NCI-H1694 treated with DMSO at 0.1 percent for 48 hours (cell line): ENCODE measurements at regions not wholly inside any gene's neighbourhood (a gene's known extent, or its start where the extent isn't known, plus 50 kb on each side); places are given as distances from the start of the nearest gene placed in this dataset.

Source experiments
- DNase-seq: peaks from one replicate; lab custom pipeline; 2025; lab: John Stamatoyannopoulos, UW

- no peak for DNase-seq
These were observed 182.8 kb upstream of the DLGAP1 start for GRCh38 chr18:4637876-4638275.

GRCh38 chr18:4636967-4637366, 181.9 kb upstream of the DLGAP1 start:
- DNase-seq: no peak

- no peak for DNase-seq
These were observed 176.1 kb upstream of the DLGAP1 start for GRCh38 chr18:4631239-4631638.

GRCh38 chr18:4605212-4605611, 150.1 kb upstream of the DLGAP1 start:
- DNase-seq: no peak

GRCh38 chr18:4603955-4604354, 148.8 kb upstream of the DLGAP1 start:
- no peak for DNase-seq

- no peak for DNase-seq
These were observed 144.2 kb upstream of the DLGAP1 start for GRCh38 chr18:4599312-4599711.

- DNase-seq: no peak
These were observed 142.2 kb upstream of the DLGAP1 start for GRCh38 chr18:4597301-4597700.

- no peak for DNase-seq
These were observed 138.8 kb upstream of the DLGAP1 start for GRCh38 chr18:4593895-4594294.

- DNase-seq: no peak
These were observed 138.4 kb upstream of the DLGAP1 start for GRCh38 chr18:4593459-4593858.

GRCh38 chr18:4589056-4589800, 134.1 kb upstream of the DLGAP1 start:
- no peak for DNase-seq

GRCh38 chr18:4587204-4587603, 132.1 kb upstream of the DLGAP1 start:
- no peak for DNase-seq

GRCh38 chr18:4586731-4587130, 131.6 kb upstream of the DLGAP1 start:
- DNase-seq: no peak

- no peak for DNase-seq
These were observed 127.6 kb upstream of the DLGAP1 start for GRCh38 chr18:4582431-4583335.

GRCh38 chr18:4581966-4582365, 126.9 kb upstream of the DLGAP1 start:
- no peak for DNase-seq

GRCh38 chr18:4578449-4578848, 123.3 kb upstream of the DLGAP1 start:
- DNase-seq: no peak

- no peak for DNase-seq
These were observed 118.6 kb upstream of the DLGAP1 start for GRCh38 chr18:4573735-4574134.

- DNase-seq: no peak
These were observed 102.4 kb upstream of the DLGAP1 start for GRCh38 chr18:4557502-4557901.

- DNase-seq: no peak
These were observed 95.9 kb upstream of the DLGAP1 start for GRCh38 chr18:4551001-4551360.

- DNase-seq: no peak
These were observed 94.2 kb upstream of the DLGAP1 start for GRCh38 chr18:4549164-4549872.

GRCh38 chr18:4547126-4547525, 92.0 kb upstream of the DLGAP1 start:
- no peak for DNase-seq

GRCh38 chr18:4544142-4544541, 89.0 kb upstream of the DLGAP1 start:
- no peak for DNase-seq

- DNase-seq: no peak
These were observed 88.6 kb upstream of the DLGAP1 start for GRCh38 chr18:4543711-4544110.

- DNase-seq: no peak
These were observed 86.5 kb upstream of the DLGAP1 start for GRCh38 chr18:4541588-4541987.
